IMR-90 (cell line): ENCODE measurements at regions not wholly inside any gene's neighbourhood (a gene's known extent, or its start where the extent isn't known, plus 50 kb on each side); places are given as distances from the start of the nearest gene placed in this dataset.

Experiments
- ATAC-seq: fragments of 200-7000 bp; cut with Tn5 transposase; 2 replicates; pipeline ENCODE4 v1.9.1; 2020; ENCODE audit warnings: low read depth, mild to moderate bottlenecking, moderate library complexity
- BruUV-seq: library from RNA; stranded (reverse); fragments of 400-500 nt; replicated peaks from 2 replicates; lab custom pipeline; 2021; lab: Mats Ljungman, UMichigan
- CTCF ChIA-PET: fragments of 300-600 bp; formaldehyde crosslinking; extraction: SDS; loops from one replicate; lab custom pipeline; 2021; ENCODE audit warnings: antibody characterized with exemption; lab: Yijun Ruan, JAX
- POLR2A ChIA-PET: fragments of 300-600 bp; sonication (Branson Sonifier 250); formaldehyde crosslinking; loops from one replicate; lab custom pipeline; 2022; ENCODE audit warnings: antibody characterized with exemption; ENCODE audit not compliant: unreplicated experiment; lab: Charles Lee
- DNase-seq: peaks from one replicate; pipeline ENCODE4 v3.0.0; 2013
- H2AFZ ChIP-seq: replicated peaks from 2 replicates; pipeline ENCODE3; 2013; ENCODE audit warnings: low read length, mild to moderate bottlenecking; ENCODE audit not compliant: poor library complexity
- H2AK5ac ChIP-seq: 2 replicates; pipeline ENCODE4 v1.6.1; 2013; ENCODE audit warnings: low read depth, low read length, inconsistent platforms
- H2AK9ac ChIP-seq: replicated peaks from 2 replicates; pipeline ENCODE3; 2013; ENCODE audit warnings: mild to moderate bottlenecking, low read depth, low read length, moderate library complexity; ENCODE audit not compliant: poor library complexity
- H2BK120ac ChIP-seq: 2 replicates; pipeline ENCODE4 v1.6.1; 2013; ENCODE audit warnings: low read depth, low read length, inconsistent platforms
- H2BK15ac ChIP-seq: 3 replicates; pipeline ENCODE4 v1.6.1; 2013; ENCODE audit warnings: low read depth, low read length, inconsistent platforms
- H2BK20ac ChIP-seq: 2 replicates; pipeline ENCODE4 v1.6.1; 2013; ENCODE audit warnings: low read depth, mild to moderate bottlenecking, inconsistent platforms, low read length, moderate library complexity
- H2BK5ac ChIP-seq: 2 replicates; pipeline ENCODE4 v1.6.1; 2013; ENCODE audit warnings: mild to moderate bottlenecking, low read depth, low read length, inconsistent platforms; ENCODE audit not compliant: poor library complexity, severe bottlenecking
- H3K14ac ChIP-seq: replicated peaks from 2 replicates; pipeline ENCODE4 v1.6.1; 2013; ENCODE audit warnings: low read depth, low read length, inconsistent platforms
- H3K18ac ChIP-seq: 2 replicates; pipeline ENCODE4 v1.6.1; 2013; ENCODE audit warnings: low read depth, low read length, control low read depth
- H3K23ac ChIP-seq: 2 replicates; pipeline ENCODE4 v1.6.1; 2013; ENCODE audit warnings: low read depth, low read length, inconsistent platforms
- H3K27ac ChIP-seq: 2 replicates; pipeline ENCODE4 v1.5.1; 2013; ENCODE audit warnings: mild to moderate bottlenecking, control low read depth, low read length; ENCODE audit not compliant: insufficient read depth
- H3K27me3 ChIP-seq: 2 replicates; pipeline ENCODE4 v1.6.1; 2013; ENCODE audit warnings: low read length; ENCODE audit not compliant: control insufficient read depth, insufficient read depth
- H3K36me3 ChIP-seq: 2 replicates; pipeline ENCODE4 v1.6.1; 2013; ENCODE audit warnings: low read length, mixed read lengths; ENCODE audit not compliant: control insufficient read depth, insufficient read depth
- H3K4ac ChIP-seq: 2 replicates; pipeline ENCODE4 v1.6.1; 2013; ENCODE audit warnings: low read depth, low read length, inconsistent platforms
- H3K4me1 ChIP-seq: 2 replicates; pipeline ENCODE4 v1.6.1; 2013; ENCODE audit warnings: low read length, mixed read lengths; ENCODE audit not compliant: control insufficient read depth, insufficient read depth
- H3K4me2 ChIP-seq: 2 replicates; pipeline ENCODE4 v1.6.1; 2013; ENCODE audit warnings: low read depth, mild to moderate bottlenecking, control low read depth, low read length, moderate library complexity
- H3K4me3 ChIP-seq: 2 replicates; pipeline ENCODE4 v1.5.1; 2013; ENCODE audit warnings: low read depth, mild to moderate bottlenecking, control low read depth, low read length, moderate library complexity; ENCODE audit not compliant: insufficient read depth
- H3K56ac ChIP-seq: 2 replicates; pipeline ENCODE4 v1.6.1; 2013; ENCODE audit warnings: low read length, inconsistent platforms; ENCODE audit not compliant: insufficient read depth; ENCODE audit errors: extremely low read depth
- H3K79me1 ChIP-seq, 2 experiments: 2 replicates each; pipeline ENCODE4 v1.6.1; 2013; ENCODE audit warnings: low read length in 2 of 2, inconsistent platforms in 1 of 2, low read depth in 1 of 2
- H3K9ac ChIP-seq: 2 replicates; pipeline ENCODE4 v1.6.1; 2013; ENCODE audit warnings: low read depth, low read length, control low read depth
- H3K9me1 ChIP-seq: 2 replicates; pipeline ENCODE4 v1.6.1; 2013; ENCODE audit warnings: low read length, inconsistent platforms; ENCODE audit not compliant: insufficient read depth
- H3K9me3 ChIP-seq: 2 replicates; pipeline ENCODE4 v1.6.1; 2013; ENCODE audit warnings: low read length; ENCODE audit not compliant: control insufficient read depth, insufficient read depth
- H4K20me1 ChIP-seq: 2 replicates; pipeline ENCODE4 v1.6.1; 2013; ENCODE audit warnings: low read length, inconsistent platforms; ENCODE audit not compliant: insufficient read depth
- H4K5ac ChIP-seq: 2 replicates; pipeline ENCODE4 v1.6.1; 2013; ENCODE audit warnings: mild to moderate bottlenecking, low read depth, low read length, control low read depth
- H4K8ac ChIP-seq, 2 experiments: 2 replicates each; pipeline ENCODE4 v1.6.1; 2013; ENCODE audit warnings: low read depth in 2 of 2, low read length in 2 of 2, control low read depth in 1 of 2, inconsistent platforms in 1 of 2
- H4K91ac ChIP-seq: 2 replicates; pipeline ENCODE4 v1.6.1; 2013; ENCODE audit warnings: low read depth, low read length, inconsistent platforms; ENCODE audit not compliant: insufficient read depth
- BHLHE40 ChIP-seq: fragments of 150-350 bp; IDR thresholded peaks from 2 replicates; pipeline ENCODE4 v1.6.1; 2016; ENCODE audit warnings: mild to moderate bottlenecking, low read depth, low read length
- CEBPB ChIP-seq: IDR thresholded peaks from 2 replicates; pipeline ENCODE4 v1.6.1; 2012; ENCODE audit warnings: low read depth, low read length, improper control_type of control experiment
- CHD1 ChIP-seq: IDR thresholded peaks from 2 replicates; pipeline ENCODE4 v1.6.1; 2012; ENCODE audit warnings: low read depth, low read length, improper control_type of control experiment
- FOS ChIP-seq: fragments of 150-350 bp; IDR thresholded peaks from 2 replicates; pipeline ENCODE4 v1.6.1; 2016; ENCODE audit warnings: low read depth, low read length
- MAFK ChIP-seq: IDR thresholded peaks from 2 replicates; pipeline ENCODE4 v1.6.1; 2012; ENCODE audit warnings: low read depth, low read length, improper control_type of control experiment
- MAZ ChIP-seq: IDR thresholded peaks from 2 replicates; pipeline ENCODE4 v1.6.1; 2012; ENCODE audit warnings: low read depth, mild to moderate bottlenecking, low read length, improper control_type of control experiment, moderate library complexity, borderline replicate concordance
- MXI1 ChIP-seq: IDR thresholded peaks from 2 replicates; pipeline ENCODE4 v1.6.1; 2012; ENCODE audit warnings: low read depth, mild to moderate bottlenecking, low read length, moderate library complexity, borderline replicate concordance
- NFE2L2 ChIP-seq: fragments of 150-350 bp; IDR thresholded peaks from 2 replicates; pipeline ENCODE4 v1.6.1; 2016; ENCODE audit warnings: low read depth, mild to moderate bottlenecking, low read length
- POLR2A ChIP-seq: IDR thresholded peaks from 2 replicates; pipeline ENCODE4 v1.6.1; 2012; ENCODE audit warnings: mild to moderate bottlenecking, low read depth, low read length
- RAD21 ChIP-seq: IDR thresholded peaks from 2 replicates; pipeline ENCODE4 v1.6.1; 2012; ENCODE audit warnings: low read length, improper control_type of control experiment
- RCOR1 ChIP-seq: IDR thresholded peaks from 2 replicates; pipeline ENCODE4 v1.6.1; 2012; ENCODE audit warnings: mild to moderate bottlenecking, low read length, improper control_type of control experiment; ENCODE audit not compliant: insufficient replicate concordance
- SMC3 ChIP-seq: fragments of 150-350 bp; IDR thresholded peaks from 2 replicates; pipeline ENCODE4 v1.6.1; 2016; ENCODE audit warnings: low read depth, mild to moderate bottlenecking, antibody characterized with exemption, low read length, moderate library complexity
- WGBS, 2 experiments: methylation state at CpG; one replicate each; pipeline versions ENCODE4 v1.1.5 to v1.1.7; 2013; ENCODE audit warnings: missing lambda C conversion rate in 2 of 2; ENCODE audit not compliant: insufficient read length in 1 of 2; ENCODE audit errors: extremely low coverage in 2 of 2; 5-methylcytosine and 5-hydroxymethylcytosine counted together
- dilution Hi-C: fragments of 300-500 bp; cut with HindIII; formaldehyde crosslinking; loops from one replicate; pipeline ENCODE4 v1.14.3; 2018; ENCODE audit warnings: low sequenced_read_pairs; ENCODE audit not compliant: unreplicated experiment
- in situ Hi-C: fragments of 300-500 bp; cut with MboI; formaldehyde crosslinking; loops from 3 replicates; pipeline ENCODE4 v1.14.3; 2019; ENCODE audit warnings: low sequenced_read_pairs, inconsistent platforms, mixed read lengths
- intact Hi-C: fragments of 100-400 bp; cut with micrococcal nuclease; formaldehyde crosslinking; loops from 2 replicates; pipeline ENCODE4 v1.10.0; 2022
- TF ChIP-seq, protein P1 (sequence below): fragments of 150-350 bp; IDR thresholded peaks from 2 replicates; pipeline ENCODE4 v1.6.1; 2017; ENCODE audit warnings: mild to moderate bottlenecking, antibody characterized with exemption, low read length, low read depth
- TF ChIP-seq, protein P2 (sequence below): conservative IDR thresholded peaks from 2 replicates; pipeline ENCODE4 v1.5.1; 2012; ENCODE audit warnings: mild to moderate bottlenecking, low read depth, low read length, improper control_type of control experiment

GRCh38 chr2:10208736-10209135, 86.2 kb downstream of the RRM2 start:
- Histone ChIP-seq H3K9me1 (no peaks in the 10 kb centered on the region; the same call in 1 of the 2 replicates), H2BK5ac (no peak overlapping the region), H3K36me3 (no peaks in the 10 kb centered on the region), H2AFZ (no peak overlapping the region), H4K20me1 (no peaks in the 10 kb centered on the region), H3K56ac (no peak overlapping the region), H2AK5ac (0 out of 2 replicates have a peak overlapping the region, but pooled peaks have one; percentile 29), H2AK9ac (no peak overlapping the region), H3K9me3 (no peaks in the 10 kb centered on the region), H2BK20ac (no peak overlapping the region), H3K18ac (no peak overlapping the region), H3K4ac (no peak overlapping the region), H2BK120ac (no peak overlapping the region), H3K79me1 (no peaks in the 10 kb centered on the region), H3K27ac (no peak overlapping the region), H4K8ac (no peak overlapping the region), H2BK15ac (no peak overlapping the region), H3K4me1 (no peaks in the 10 kb centered on the region), H3K9ac (no peak overlapping the region), H3K23ac (no peak overlapping the region), H4K91ac (no peak overlapping the region), H3K14ac (no peak overlapping the region), H3K4me3 (no peak overlapping the region), H4K5ac (no peak overlapping the region), H3K27me3 (no peaks in the 10 kb centered on the region; the same call in none of the 2 replicates), H3K4me2 (no peak overlapping the region)
- ChIA-PET CTCF (no interaction called here), POLR2A (no interaction called here)
- 100% methylated on average over 1 of the region's 5 CpGs; no CpG with 5 or more reads in 1 of the 2 experiments for WGBS, 2 experiments
- DNase-seq (no peak), ATAC-seq (no peak)
- BruUV-seq: no TSS peak
- TF ChIP-seq MAZ (no peak), RAD21 (no peak), CHD1 (no peak), FOS (no peak), CEBPB (no peak), MAFK (no peak), POLR2A (no peak), BHLHE40 (no peak), NFE2L2 (no peak), SMC3 (no peak), MXI1 (no peak), RCOR1 (no peak)
- TF ChIP-seq, protein P1, sequence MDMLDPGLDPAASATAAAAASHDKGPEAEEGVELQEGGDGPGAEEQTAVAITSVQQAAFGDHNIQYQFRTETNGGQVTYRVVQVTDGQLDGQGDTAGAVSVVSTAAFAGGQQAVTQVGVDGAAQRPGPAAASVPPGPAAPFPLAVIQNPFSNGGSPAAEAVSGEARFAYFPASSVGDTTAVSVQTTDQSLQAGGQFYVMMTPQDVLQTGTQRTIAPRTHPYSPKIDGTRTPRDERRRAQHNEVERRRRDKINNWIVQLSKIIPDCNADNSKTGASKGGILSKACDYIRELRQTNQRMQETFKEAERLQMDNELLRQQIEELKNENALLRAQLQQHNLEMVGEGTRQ: no peak
- TF ChIP-seq, protein P2, sequence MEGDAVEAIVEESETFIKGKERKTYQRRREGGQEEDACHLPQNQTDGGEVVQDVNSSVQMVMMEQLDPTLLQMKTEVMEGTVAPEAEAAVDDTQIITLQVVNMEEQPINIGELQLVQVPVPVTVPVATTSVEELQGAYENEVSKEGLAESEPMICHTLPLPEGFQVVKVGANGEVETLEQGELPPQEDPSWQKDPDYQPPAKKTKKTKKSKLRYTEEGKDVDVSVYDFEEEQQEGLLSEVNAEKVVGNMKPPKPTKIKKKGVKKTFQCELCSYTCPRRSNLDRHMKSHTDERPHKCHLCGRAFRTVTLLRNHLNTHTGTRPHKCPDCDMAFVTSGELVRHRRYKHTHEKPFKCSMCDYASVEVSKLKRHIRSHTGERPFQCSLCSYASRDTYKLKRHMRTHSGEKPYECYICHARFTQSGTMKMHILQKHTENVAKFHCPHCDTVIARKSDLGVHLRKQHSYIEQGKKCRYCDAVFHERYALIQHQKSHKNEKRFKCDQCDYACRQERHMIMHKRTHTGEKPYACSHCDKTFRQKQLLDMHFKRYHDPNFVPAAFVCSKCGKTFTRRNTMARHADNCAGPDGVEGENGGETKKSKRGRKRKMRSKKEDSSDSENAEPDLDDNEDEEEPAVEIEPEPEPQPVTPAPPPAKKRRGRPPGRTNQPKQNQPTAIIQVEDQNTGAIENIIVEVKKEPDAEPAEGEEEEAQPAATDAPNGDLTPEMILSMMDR: no peak
- intact Hi-C loops: no loop called here
- dilution Hi-C loops: no loop called here
- in situ Hi-C loops: no loop called here
